GM06990 (cell line): ENCODE measurements at regions not wholly inside any gene's neighbourhood (a gene's known extent, or its start where the extent isn't known, plus 50 kb on each side); places are given as distances from the start of the nearest gene placed in this dataset.

Source experiments
- DNase-seq: peaks from one replicate; pipeline ENCODE4 v3.0.0-alpha.2; 2011; ENCODE audit not compliant: insufficient read length; ENCODE audit errors: extremely low read depth
- H3K27me3 ChIP-seq: replicated peaks from 2 replicates; pipeline ENCODE4 v1.6.0; 2011; ENCODE audit warnings: low read length; ENCODE audit not compliant: control insufficient read depth, insufficient read depth
- H3K36me3 ChIP-seq: 2 replicates; pipeline ENCODE4 v1.5.1; 2011; ENCODE audit warnings: low read length; ENCODE audit not compliant: control insufficient read depth, insufficient read depth
- H3K4me3 ChIP-seq: replicated peaks from 2 replicates; pipeline ENCODE4 v1.5.1; 2011; ENCODE audit warnings: low read depth, mild to moderate bottlenecking, control low read depth, low read length
- TF ChIP-seq, protein P1 (sequence below): IDR thresholded peaks from 2 replicates; pipeline ENCODE4 v1.5.1; 2011; ENCODE audit warnings: low read length, control low read depth, mild to moderate bottlenecking, inconsistent platforms; ENCODE audit not compliant: insufficient read depth, poor library complexity, severe bottlenecking

DNA sequence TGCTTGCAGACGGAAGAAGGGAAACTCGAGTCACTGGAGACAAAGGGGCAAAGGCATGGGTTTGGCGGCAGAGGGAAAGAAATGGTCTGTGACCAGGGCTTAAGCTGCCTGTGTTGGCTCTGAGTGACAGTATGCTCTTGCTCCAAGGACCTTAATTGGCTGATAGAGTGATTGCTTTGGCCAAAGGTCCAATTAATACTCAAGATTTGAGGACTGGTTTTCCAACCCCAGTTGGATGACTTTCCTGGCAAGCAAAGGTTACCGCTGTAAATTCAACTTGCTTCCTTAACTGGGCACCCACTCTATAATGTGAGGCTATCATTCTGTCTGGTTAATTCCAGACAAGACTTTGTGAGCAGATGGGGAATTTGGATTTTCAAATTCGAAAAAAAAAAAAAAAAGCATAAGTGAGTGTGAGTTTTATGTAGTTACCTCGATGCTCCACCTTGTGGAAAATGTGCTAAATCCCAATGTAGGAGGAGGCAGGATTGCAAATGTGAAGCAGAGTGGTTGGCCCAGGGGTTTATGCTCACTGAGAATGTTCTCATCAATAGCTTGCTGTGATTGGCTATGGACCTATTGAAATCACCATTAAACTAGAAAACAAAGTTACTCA, 150.7 kb upstream of the GMDS start:
- TF ChIP-seq, protein P1, sequence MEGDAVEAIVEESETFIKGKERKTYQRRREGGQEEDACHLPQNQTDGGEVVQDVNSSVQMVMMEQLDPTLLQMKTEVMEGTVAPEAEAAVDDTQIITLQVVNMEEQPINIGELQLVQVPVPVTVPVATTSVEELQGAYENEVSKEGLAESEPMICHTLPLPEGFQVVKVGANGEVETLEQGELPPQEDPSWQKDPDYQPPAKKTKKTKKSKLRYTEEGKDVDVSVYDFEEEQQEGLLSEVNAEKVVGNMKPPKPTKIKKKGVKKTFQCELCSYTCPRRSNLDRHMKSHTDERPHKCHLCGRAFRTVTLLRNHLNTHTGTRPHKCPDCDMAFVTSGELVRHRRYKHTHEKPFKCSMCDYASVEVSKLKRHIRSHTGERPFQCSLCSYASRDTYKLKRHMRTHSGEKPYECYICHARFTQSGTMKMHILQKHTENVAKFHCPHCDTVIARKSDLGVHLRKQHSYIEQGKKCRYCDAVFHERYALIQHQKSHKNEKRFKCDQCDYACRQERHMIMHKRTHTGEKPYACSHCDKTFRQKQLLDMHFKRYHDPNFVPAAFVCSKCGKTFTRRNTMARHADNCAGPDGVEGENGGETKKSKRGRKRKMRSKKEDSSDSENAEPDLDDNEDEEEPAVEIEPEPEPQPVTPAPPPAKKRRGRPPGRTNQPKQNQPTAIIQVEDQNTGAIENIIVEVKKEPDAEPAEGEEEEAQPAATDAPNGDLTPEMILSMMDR, result no peak

DNA sequence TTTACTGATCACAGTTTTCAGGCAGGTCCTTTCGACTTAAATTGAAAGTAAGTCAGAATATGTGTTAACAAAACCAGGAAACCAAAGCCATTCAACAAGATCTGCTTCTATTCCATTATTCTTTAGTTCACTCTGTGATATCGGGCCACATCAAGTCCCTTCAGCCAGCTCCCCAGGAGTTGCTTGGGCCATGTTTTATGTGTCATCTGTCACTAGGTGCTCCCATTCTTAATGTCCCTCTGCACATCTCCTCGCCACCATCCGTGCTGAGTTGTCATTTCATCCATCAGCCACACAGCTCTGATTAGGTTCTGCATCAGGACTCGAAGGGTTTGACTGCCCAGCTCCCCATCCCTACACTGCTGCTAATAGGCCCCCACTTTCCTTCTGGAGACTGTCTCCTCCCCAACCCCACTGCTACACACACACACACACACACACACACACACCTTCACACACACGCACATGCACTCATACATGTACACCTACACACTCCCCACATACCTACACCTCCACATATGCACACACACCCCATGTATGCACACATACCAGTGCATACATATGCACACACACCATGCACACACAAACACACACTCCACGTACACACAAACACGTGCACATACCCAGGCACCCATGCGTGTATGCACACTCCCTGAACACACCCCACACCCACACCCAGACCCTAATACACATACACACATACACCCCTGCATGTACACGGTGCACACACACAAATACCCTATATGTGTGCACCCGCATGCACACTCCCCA, 143.3 kb upstream of the GMDS start:
- no peak for DNase-seq
- H3K27me3 ChIP-seq, result no peaks in the 10 kb centered on the region; the same call in 1 of the 2 replicates
- no peaks in the 10 kb centered on the region for H3K36me3 ChIP-seq
- TF ChIP-seq, protein P1, result no peak
- H3K4me3 ChIP-seq, result no peak overlapping the region

More for the DNA sequence above, 150.7 kb upstream of the GMDS start:
- Histone ChIP-seq H3K4me3 (no peak overlapping the region), H3K27me3 (no peaks in the 10 kb centered on the region; the same call in 1 of the 2 replicates), H3K36me3 (no peaks in the 10 kb centered on the region)
- no peak for DNase-seq

DNA sequence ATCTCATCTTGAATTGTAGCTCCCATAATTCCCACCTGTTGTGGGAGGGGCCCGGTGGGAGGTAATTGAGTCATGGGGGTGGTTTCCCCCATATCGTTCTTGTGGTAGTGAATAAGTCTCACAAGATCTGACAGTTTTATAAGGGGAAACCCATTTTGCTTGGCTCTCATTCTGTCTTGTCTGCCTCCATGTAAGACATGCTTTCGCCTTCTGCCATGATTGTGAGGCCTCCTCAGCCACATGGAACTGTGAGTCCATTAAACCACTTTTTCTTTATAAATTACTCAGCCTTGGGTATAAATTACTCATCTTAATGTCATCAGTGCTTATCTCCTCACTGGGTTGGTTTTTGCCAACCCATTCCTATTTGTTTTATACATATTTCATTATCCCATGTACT, 142.0 kb upstream of the GMDS start:
- no peak for DNase-seq
- no peaks in the 10 kb centered on the region for H3K36me3 ChIP-seq
- H3K4me3 ChIP-seq, result no peak overlapping the region
- no peaks in the 10 kb centered on the region; the same call in 1 of the 2 replicates for H3K27me3 ChIP-seq
- TF ChIP-seq, protein P1, result no peak

DNA sequence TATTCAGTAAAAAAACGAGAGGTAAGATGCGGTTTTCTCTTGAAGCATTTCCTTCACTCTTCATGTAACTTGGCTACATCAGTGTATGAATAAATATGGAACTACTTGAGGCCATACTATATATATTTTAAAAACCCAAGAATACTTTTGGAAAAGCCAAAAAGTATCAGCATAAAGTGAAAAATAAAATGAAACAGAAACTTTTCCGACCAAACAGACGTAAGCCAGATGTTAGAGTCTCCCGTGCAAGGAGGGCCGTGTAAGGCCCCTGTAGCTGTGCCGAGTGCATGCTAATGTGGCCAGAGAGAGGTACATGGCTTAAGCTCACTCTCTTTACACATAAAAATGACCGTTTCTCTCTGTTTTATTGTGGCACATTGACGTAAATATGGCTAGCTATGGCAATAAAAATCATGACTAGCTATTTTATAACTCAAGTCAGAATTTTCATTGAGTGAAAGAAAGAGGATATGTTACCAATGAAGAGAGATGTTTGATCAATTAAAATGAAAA, 140.1 kb upstream of the GMDS start:
- TF ChIP-seq, protein P1, result no peak
- no peak for DNase-seq
- no peaks in the 10 kb centered on the region; the same call in 1 of the 2 replicates for H3K27me3 ChIP-seq
- H3K36me3 ChIP-seq, result no peaks in the 10 kb centered on the region
- no peak overlapping the region for H3K4me3 ChIP-seq

DNA sequence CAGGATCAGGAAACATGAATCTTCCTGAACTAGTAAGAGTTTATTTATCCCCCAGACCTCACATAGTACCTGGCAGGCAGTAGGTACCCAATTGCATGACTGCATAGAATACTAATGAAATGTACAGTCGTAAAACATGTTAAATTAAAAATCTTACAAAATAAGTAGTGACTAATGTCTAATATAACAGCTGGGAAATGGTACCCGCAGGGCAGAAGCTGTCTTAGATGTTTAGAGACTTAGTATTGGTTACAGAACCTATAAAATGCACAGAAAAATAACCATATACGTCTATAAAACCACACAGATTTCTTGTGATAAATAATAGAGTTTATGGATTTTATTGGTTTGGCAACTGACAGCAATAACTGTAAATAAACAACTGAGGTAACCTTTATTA, 139.1 kb upstream of the GMDS start:
- no peak overlapping the region for H3K4me3 ChIP-seq
- no peaks in the 10 kb centered on the region for H3K27me3 ChIP-seq
- TF ChIP-seq, protein P1, result no peak
- DNase-seq, result no peak
- no peaks in the 10 kb centered on the region for H3K36me3 ChIP-seq
